ENCODE measurements at regions not wholly inside any gene's neighbourhood (a gene's known extent, or its start where the extent isn't known, plus 50 kb on each side); places are given as distances from the start of the nearest gene placed in this dataset.
"Not testable (repeated sequence)": the region's sequence is repeated elsewhere in the genome, so short reads cannot be mapped to it uniquely, and the experiment has no call there.

GRCh38 chr13:103517768-103518102, 451.5 kb upstream of the SLC10A2 start:
- no peak for DNase-seq (ENCODE audit: low spot score)

- no peak for DNase-seq (ENCODE audit: low spot score)
Measured at GRCh38 chr13:103517066-103517767, 451.0 kb upstream of the SLC10A2 start.

GRCh38 chr13:103516015-103516795, 450.0 kb upstream of the SLC10A2 start:
- no peak for DNase-seq (ENCODE audit: low spot score)

- DNase-seq (ENCODE audit: low spot score): no peak
Measured at GRCh38 chr13:103515410-103515809, 449.2 kb upstream of the SLC10A2 start.

- DNase-seq (ENCODE audit: low spot score): no peak
Measured at GRCh38 chr13:103514619-103515018, 448.4 kb upstream of the SLC10A2 start.

GRCh38 chr13:103514188-103514587, 448.0 kb upstream of the SLC10A2 start:
- DNase-seq (ENCODE audit: low spot score): no peak

- DNase-seq (ENCODE audit: low spot score): no peak
Measured at GRCh38 chr13:103510007-103510535, 443.9 kb upstream of the SLC10A2 start.

GRCh38 chr13:103497404-103497803, 431.2 kb upstream of the SLC10A2 start:
- DNase-seq (ENCODE audit: low spot score): no peak

- DNase-seq (ENCODE audit: low spot score): no peak
Measured at GRCh38 chr13:103487841-103488240, 421.6 kb upstream of the SLC10A2 start.

- no peak for DNase-seq (ENCODE audit: low spot score)
Measured at GRCh38 chr13:103473081-103473480, 406.9 kb upstream of the SLC10A2 start.

GRCh38 chr13:103471896-103472295, 405.7 kb upstream of the SLC10A2 start:
- no peak for DNase-seq (ENCODE audit: low spot score)

GRCh38 chr13:103469771-103470170, 403.6 kb upstream of the SLC10A2 start:
- no peak for DNase-seq (ENCODE audit: low spot score)

- DNase-seq (ENCODE audit: low spot score): no peak
Measured at GRCh38 chr13:103466761-103467160, 400.5 kb upstream of the SLC10A2 start.

GRCh38 chr13:103460246-103460645, 394.0 kb upstream of the SLC10A2 start:
- DNase-seq (ENCODE audit: low spot score): not testable (repeated sequence)

- not testable (repeated sequence) for DNase-seq (ENCODE audit: low spot score)
Measured at GRCh38 chr13:103457050-103457449, 390.8 kb upstream of the SLC10A2 start.

GRCh38 chr13:103451656-103452055, 385.4 kb upstream of the SLC10A2 start:
- no peak for DNase-seq (ENCODE audit: low spot score)

GRCh38 chr13:103443604-103444003, 377.4 kb upstream of the SLC10A2 start:
- DNase-seq (ENCODE audit: low spot score): no peak

- DNase-seq (ENCODE audit: low spot score): no peak
Measured at GRCh38 chr13:103437651-103438050, 371.4 kb upstream of the SLC10A2 start.

- DNase-seq (ENCODE audit: low spot score): no peak
Measured at GRCh38 chr13:103436057-103436654, 369.9 kb upstream of the SLC10A2 start.

- DNase-seq (ENCODE audit: low spot score): no peak
Measured at GRCh38 chr13:103431856-103432255, 365.6 kb upstream of the SLC10A2 start.

- DNase-seq (ENCODE audit: low spot score): no peak
Measured at GRCh38 chr13:103430368-103430767, 364.2 kb upstream of the SLC10A2 start.

- DNase-seq (ENCODE audit: low spot score): no peak
Measured at GRCh38 chr13:103410002-103410401, 343.8 kb upstream of the SLC10A2 start.

- no peak for DNase-seq (ENCODE audit: low spot score)
Measured at GRCh38 chr13:103406967-103407366, 340.8 kb upstream of the SLC10A2 start.
